RWPE2 (cell line): ENCODE measurements at regions not wholly inside any gene's neighbourhood (a gene's known extent, or its start where the extent isn't known, plus 50 kb on each side); places are given as distances from the start of the nearest gene placed in this dataset.

Experiments
- ATAC-seq: fragments of 200-7000 bp; cut with Tn5 transposase; 3 replicates; pipeline ENCODE4 v1.9.1; 2021; ENCODE audit warnings: low read depth
- DNase-seq: peaks from one replicate; pipeline ENCODE4 v3.0.0-alpha.2; 2020; ENCODE audit warnings: low spot score
- H3K27ac ChIP-seq: fragments of 450-650 bp; 2 replicates; pipeline ENCODE4 v1.5.1; 2017; ENCODE audit warnings: mild to moderate bottlenecking; ENCODE audit not compliant: poor library complexity, severe bottlenecking
- H3K27me3 ChIP-seq: fragments of 250-450 bp; sonication (Bioruptor Pico); 2 replicates; pipeline ENCODE4 v1.5.1; 2021; ENCODE audit warnings: mild to moderate bottlenecking, moderate library complexity; ENCODE audit not compliant: insufficient read depth, poor library complexity, severe bottlenecking
- H3K36me3 ChIP-seq: fragments of 250-450 bp; sonication (Bioruptor Pico); 2 replicates; pipeline ENCODE4 v1.5.1; 2020; ENCODE audit warnings: low read depth, mild to moderate bottlenecking, moderate library complexity
- H3K4me1 ChIP-seq: fragments of 250-450 bp; sonication (Bioruptor Pico); 2 replicates; pipeline ENCODE4 v1.5.1; 2021; ENCODE audit warnings: mild to moderate bottlenecking, moderate library complexity; ENCODE audit not compliant: insufficient read depth, poor library complexity, severe bottlenecking
- H3K4me3 ChIP-seq: fragments of 250-450 bp; sonication (Bioruptor Pico); 2 replicates; pipeline ENCODE4 v1.5.1; 2021; ENCODE audit warnings: mild to moderate bottlenecking, moderate library complexity; ENCODE audit not compliant: severe bottlenecking
- H3K9me3 ChIP-seq: fragments of 250-450 bp; sonication (Bioruptor Pico); 2 replicates; pipeline ENCODE4 v1.5.1; 2021; ENCODE audit warnings: mild to moderate bottlenecking, moderate library complexity; ENCODE audit not compliant: severe bottlenecking
- TF ChIP-seq, protein P1 (sequence below): fragments of 450-650 bp; IDR thresholded peaks from one replicate; pipeline ENCODE4 v1.5.1; 2017; ENCODE audit warnings: mild to moderate bottlenecking, moderate library complexity; ENCODE audit not compliant: poor library complexity, severe bottlenecking

DNA sequence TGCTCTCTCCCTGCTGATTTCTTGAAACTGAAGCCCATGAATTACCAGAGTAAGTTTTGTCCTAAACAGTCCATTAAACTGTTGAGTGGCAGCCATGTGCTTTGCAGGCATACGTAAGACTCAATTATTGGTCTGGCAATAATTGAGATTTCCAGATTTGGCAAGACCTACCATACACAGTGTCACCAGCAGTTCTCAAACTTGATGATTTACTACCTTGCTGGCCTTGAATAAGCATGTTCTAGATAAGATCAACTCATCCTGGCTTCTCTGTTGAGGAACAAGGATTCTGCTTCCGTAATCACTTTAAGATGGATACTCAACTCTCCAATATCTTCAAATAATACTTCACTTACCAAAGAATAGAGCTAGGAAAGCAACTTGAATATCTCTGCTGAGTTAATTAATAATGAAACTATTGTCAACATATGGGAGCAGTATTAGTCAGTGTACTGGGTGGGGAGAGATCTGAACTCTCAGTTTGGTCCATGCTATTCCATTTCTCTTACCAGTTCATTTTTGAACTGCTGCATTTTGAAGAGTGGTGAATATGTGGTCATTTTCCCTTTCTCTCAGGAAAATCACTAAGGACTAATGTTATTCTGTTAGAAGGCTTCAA, 181.4 kb downstream of the IPMK start:
- no peak for DNase-seq
- no peaks in the 10 kb centered on the region for H3K36me3 ChIP-seq
- no peaks in the 10 kb centered on the region for H3K9me3 ChIP-seq
- no peak overlapping the region for H3K4me3 ChIP-seq
- peaks cover 17% of the 10 kb centered on the region for H3K4me1 ChIP-seq
- no peak for ATAC-seq
- H3K27me3 ChIP-seq = no peaks in the 10 kb centered on the region
- TF ChIP-seq, protein P1, sequence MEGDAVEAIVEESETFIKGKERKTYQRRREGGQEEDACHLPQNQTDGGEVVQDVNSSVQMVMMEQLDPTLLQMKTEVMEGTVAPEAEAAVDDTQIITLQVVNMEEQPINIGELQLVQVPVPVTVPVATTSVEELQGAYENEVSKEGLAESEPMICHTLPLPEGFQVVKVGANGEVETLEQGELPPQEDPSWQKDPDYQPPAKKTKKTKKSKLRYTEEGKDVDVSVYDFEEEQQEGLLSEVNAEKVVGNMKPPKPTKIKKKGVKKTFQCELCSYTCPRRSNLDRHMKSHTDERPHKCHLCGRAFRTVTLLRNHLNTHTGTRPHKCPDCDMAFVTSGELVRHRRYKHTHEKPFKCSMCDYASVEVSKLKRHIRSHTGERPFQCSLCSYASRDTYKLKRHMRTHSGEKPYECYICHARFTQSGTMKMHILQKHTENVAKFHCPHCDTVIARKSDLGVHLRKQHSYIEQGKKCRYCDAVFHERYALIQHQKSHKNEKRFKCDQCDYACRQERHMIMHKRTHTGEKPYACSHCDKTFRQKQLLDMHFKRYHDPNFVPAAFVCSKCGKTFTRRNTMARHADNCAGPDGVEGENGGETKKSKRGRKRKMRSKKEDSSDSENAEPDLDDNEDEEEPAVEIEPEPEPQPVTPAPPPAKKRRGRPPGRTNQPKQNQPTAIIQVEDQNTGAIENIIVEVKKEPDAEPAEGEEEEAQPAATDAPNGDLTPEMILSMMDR = no peak
- H3K27ac ChIP-seq = no peak overlapping the region

DNA sequence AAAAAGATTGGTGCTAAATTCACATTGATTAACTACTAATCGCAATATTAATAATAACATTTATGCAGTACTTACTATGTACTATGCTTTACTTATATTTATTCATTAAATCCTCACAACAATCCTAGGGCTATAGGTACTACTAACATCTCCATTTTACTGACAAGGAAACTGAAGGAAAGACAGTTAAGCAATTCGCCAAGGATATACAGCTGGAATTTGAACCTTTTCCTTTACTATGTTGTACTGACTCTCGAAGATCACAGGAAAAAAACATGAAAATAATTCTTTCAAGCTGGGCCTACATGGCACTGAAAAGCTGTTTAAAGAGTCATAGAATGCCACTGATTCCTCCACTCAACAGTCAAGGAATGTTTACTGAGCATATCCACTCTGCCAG, 185.4 kb downstream of the IPMK start:
- TF ChIP-seq, protein P1 = no peak
- Histone ChIP-seq H3K27ac (no peak overlapping the region), H3K9me3 (no peaks in the 10 kb centered on the region), H3K27me3 (no peaks in the 10 kb centered on the region), H3K4me1 (peaks cover under 1% of the 10 kb centered on the region), H3K36me3 (no peaks in the 10 kb centered on the region), H3K4me3 (no peak overlapping the region)
- no peak for DNase-seq
- no peak for ATAC-seq

DNA sequence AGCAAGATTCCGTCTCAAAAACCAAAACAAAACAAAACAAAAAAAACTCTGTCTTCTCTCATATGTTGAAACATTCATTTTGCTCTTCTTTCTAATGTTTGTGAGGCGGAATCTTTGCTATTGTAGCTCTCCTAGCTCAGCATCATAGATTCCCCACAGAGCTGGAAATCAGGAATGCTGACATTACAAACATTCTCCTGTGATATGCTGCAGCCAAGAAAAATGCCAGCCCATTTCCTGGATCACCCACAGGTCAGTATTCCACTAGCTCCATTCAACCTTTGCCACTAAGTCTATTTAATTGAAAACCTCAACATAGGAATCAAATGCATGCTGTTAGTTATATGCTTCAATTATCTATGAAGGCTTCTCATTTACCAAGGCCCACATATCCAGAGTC, 186.3 kb downstream of the IPMK start:
- Histone ChIP-seq H3K4me3 (no peak overlapping the region), H3K36me3 (no peaks in the 10 kb centered on the region), H3K27ac (no peak overlapping the region), H3K9me3 (no peaks in the 10 kb centered on the region), H3K4me1 (no peaks in the 10 kb centered on the region), H3K27me3 (no peaks in the 10 kb centered on the region)
- no peak for ATAC-seq
- DNase-seq = no peak
- TF ChIP-seq, protein P1 = no peak

GRCh38 chr10:58079461-58079860, 188.2 kb downstream of the IPMK start:
- ATAC-seq (no peak), DNase-seq (no peak)
- Histone ChIP-seq H3K27me3 (no peaks in the 10 kb centered on the region), H3K4me3 (no peak overlapping the region), H3K9me3 (no peaks in the 10 kb centered on the region), H3K4me1 (no peaks in the 10 kb centered on the region), H3K27ac (no peak overlapping the region), H3K36me3 (no peaks in the 10 kb centered on the region)
- TF ChIP-seq, protein P1 = no peak

DNA sequence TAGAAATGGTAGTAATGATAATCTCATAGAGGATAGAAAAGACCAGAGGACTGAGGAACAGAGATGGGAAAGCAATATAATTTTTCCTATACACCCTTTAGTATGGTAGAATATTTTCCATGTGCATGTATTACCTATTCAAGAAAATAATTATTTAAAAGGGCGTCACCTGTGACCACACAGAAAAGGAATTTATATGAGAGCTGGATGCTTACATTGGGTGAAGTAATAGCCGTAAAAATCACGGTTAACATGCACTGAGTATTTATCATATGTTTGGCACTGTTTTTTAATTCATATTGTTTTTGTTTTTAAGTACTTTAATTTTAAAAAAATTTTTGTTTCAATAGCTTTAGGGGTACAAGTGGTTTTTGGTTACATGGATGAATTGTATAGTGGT, 195.1 kb downstream of the IPMK start:
- Histone ChIP-seq H3K27me3 (no peaks in the 10 kb centered on the region), H3K9me3 (no peaks in the 10 kb centered on the region), H3K27ac (no peak overlapping the region), H3K36me3 (no peaks in the 10 kb centered on the region), H3K4me3 (no peak overlapping the region), H3K4me1 (no peaks in the 10 kb centered on the region)
- TF ChIP-seq, protein P1 = no peak
- ATAC-seq = peak; percentile 78
- no peak for DNase-seq
